Peyer's patch (tissue), 4 donors: ENCODE measurements at regions not wholly inside any gene's neighbourhood (a gene's known extent, or its start where the extent isn't known, plus 50 kb on each side); places are given as distances from the start of the nearest gene placed in this dataset.

ENCODE experiments used
- DNase-seq, 3 donors: peaks; one replicate each; pipeline ENCODE4 v3.0.0-alpha.2; 2017 to 2019
- H3K27ac ChIP-seq, 4 donors: fragments of 200-600 bp; sonication (generic); one replicate each; pipeline ENCODE4 v1.5.1; 2016 to 2019
- H3K27me3 ChIP-seq, 2 donors: fragments of 200-600 bp; sonication (generic); one replicate each; pipeline ENCODE4 v1.5.1; 2019
- H3K36me3 ChIP-seq, 3 donors: fragments of 200-600 bp; sonication (generic); one replicate each; pipeline ENCODE4 v1.5.1; 2016 to 2019
- H3K4me1 ChIP-seq, 4 donors: fragments of 200-600 bp; sonication (generic); one replicate each; pipeline ENCODE4 v1.5.1; 2016 to 2019
- H3K4me3 ChIP-seq, 4 donors: fragments of 200-600 bp; sonication (generic); 1 replicate in 3 of 4; 2 replicates in 1 of 4; pipeline ENCODE4 v1.5.1; 2016 to 2019; ENCODE audit warnings: mild to moderate bottlenecking in 1 of 4
- H3K9me3 ChIP-seq, 4 donors: fragments of 200-600 bp; sonication (generic); one replicate each; pipeline ENCODE4 v1.5.1; 2016 to 2019; ENCODE audit warnings: mild to moderate bottlenecking in 1 of 4
- POLR2A ChIP-seq, 2 donors: fragments of 450-650 bp; IDR thresholded peaks; one replicate each; pipeline ENCODE4 v1.5.1; 2017; ENCODE audit warnings: antibody characterized with exemption in 2 of 2, mild to moderate bottlenecking in 2 of 2, moderate library complexity in 2 of 2
- TF ChIP-seq, protein P1 (sequence below), 6 experiments: fragments of 450-650 bp in 4 of 6; fragments of 200-600 bp in 2 of 6; sonication (generic) in 1 of 6; IDR thresholded peaks; one replicate each; pipeline ENCODE4 v1.5.1; 2017 to 2019; ENCODE audit warnings: antibody characterized with exemption in 6 of 6, mild to moderate bottlenecking in 3 of 6, moderate library complexity in 1 of 6

- Histone ChIP-seq H3K27ac (no peak overlapping the region), H3K36me3 (no peaks in the 10 kb centered on the region), H3K4me1 (no peaks in the 10 kb centered on the region), H3K9me3 (no peaks in the 10 kb centered on the region), H3K27me3 (no peaks in the 10 kb centered on the region), H3K4me3 (no peak overlapping the region)
- TF ChIP-seq, protein P1, sequence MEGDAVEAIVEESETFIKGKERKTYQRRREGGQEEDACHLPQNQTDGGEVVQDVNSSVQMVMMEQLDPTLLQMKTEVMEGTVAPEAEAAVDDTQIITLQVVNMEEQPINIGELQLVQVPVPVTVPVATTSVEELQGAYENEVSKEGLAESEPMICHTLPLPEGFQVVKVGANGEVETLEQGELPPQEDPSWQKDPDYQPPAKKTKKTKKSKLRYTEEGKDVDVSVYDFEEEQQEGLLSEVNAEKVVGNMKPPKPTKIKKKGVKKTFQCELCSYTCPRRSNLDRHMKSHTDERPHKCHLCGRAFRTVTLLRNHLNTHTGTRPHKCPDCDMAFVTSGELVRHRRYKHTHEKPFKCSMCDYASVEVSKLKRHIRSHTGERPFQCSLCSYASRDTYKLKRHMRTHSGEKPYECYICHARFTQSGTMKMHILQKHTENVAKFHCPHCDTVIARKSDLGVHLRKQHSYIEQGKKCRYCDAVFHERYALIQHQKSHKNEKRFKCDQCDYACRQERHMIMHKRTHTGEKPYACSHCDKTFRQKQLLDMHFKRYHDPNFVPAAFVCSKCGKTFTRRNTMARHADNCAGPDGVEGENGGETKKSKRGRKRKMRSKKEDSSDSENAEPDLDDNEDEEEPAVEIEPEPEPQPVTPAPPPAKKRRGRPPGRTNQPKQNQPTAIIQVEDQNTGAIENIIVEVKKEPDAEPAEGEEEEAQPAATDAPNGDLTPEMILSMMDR (IDR thresholded peaks at IDR 0.05): no peak
- no peak for TF ChIP-seq POLR2A (IDR thresholded peaks at IDR 0.05)
- no peak for DNase-seq
These were observed 157.6 kb upstream of the LMO4 start for GRCh38 chr1:87170931-87171598.

- Histone ChIP-seq H3K27ac (no peak overlapping the region), H3K27me3 (no peaks in the 10 kb centered on the region), H3K36me3 (no peaks in the 10 kb centered on the region), H3K4me1 (no peaks in the 10 kb centered on the region), H3K9me3 (no peaks in the 10 kb centered on the region), H3K4me3 (no peak overlapping the region)
- TF ChIP-seq, protein P1 (IDR thresholded peaks at IDR 0.05): no peak
- TF ChIP-seq POLR2A (IDR thresholded peaks at IDR 0.05): no peak
- no peak for DNase-seq
These were observed 155.4 kb upstream of the LMO4 start for GRCh38 chr1:87173231-87173630.

DNA sequence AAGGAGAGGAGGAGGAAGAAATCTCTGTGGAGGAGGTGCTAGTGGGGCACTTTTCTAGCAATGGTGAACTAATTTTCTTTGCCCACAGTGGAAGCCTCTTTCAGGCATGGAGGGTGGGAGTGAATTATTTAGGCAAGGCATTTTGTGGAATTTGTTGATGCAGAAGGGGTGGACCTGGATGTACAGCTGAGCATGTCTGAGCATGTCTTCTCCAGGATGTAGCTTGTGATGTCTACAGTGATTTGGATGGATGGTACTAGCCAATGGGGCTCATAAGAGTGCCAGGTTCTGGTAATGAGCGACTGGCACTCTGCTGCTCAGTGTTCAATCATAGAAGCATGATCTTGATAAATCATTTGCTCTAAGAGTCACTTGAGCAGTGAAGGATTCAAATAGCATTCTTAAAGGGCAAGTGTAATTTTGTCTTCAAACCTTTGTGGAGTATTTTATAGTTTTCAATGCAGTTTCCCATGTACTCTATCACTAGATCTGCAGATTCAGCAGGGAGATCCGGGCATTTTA is 153.9 kb upstream of the LMO4 start:
- Histone ChIP-seq H3K36me3 (no peaks in the 10 kb centered on the region), H3K27me3 (no peaks in the 10 kb centered on the region), H3K9me3 (no peaks in the 10 kb centered on the region), H3K27ac (no peak overlapping the region), H3K4me3 (no peak overlapping the region), H3K4me1 (no peaks in the 10 kb centered on the region)
- TF ChIP-seq, protein P1 (IDR thresholded peaks at IDR 0.05): no peak
- no peak for TF ChIP-seq POLR2A (IDR thresholded peaks at IDR 0.05)
- DNase-seq: no peak

- H3K27me3 ChIP-seq: no peaks in the 10 kb centered on the region
These were observed 152.6 kb upstream of the LMO4 start for GRCh38 chr1:87176087-87176486.

GRCh38 chr1:87176514-87176913 is 152.2 kb upstream of the LMO4 start:
- TF ChIP-seq, protein P1 (IDR thresholded peaks at IDR 0.05): no peak
- TF ChIP-seq POLR2A (IDR thresholded peaks at IDR 0.05): no peak

More at GRCh38 chr1:87176087-87176486, 152.6 kb upstream of the LMO4 start:
- Histone ChIP-seq H3K27ac (no peak overlapping the region), H3K36me3 (no peaks in the 10 kb centered on the region), H3K4me1 (no peaks in the 10 kb centered on the region), H3K4me3 (no peak overlapping the region), H3K9me3 (no peaks in the 10 kb centered on the region)
- no peak for DNase-seq
- TF ChIP-seq, protein P1 (IDR thresholded peaks at IDR 0.05): no peak
- TF ChIP-seq POLR2A (IDR thresholded peaks at IDR 0.05): no peak

More at GRCh38 chr1:87176514-87176913, 152.2 kb upstream of the LMO4 start:
- Histone ChIP-seq H3K27me3 (no peaks in the 10 kb centered on the region), H3K36me3 (no peaks in the 10 kb centered on the region), H3K4me3 (no peak overlapping the region), H3K9me3 (no peaks in the 10 kb centered on the region), H3K27ac (no peak overlapping the region), H3K4me1 (no peaks in the 10 kb centered on the region)
- no peak for DNase-seq
